ENCODE measurements at regions not wholly inside any gene's neighbourhood (a gene's known extent, or its start where the extent isn't known, plus 50 kb on each side); places are given as distances from the start of the nearest gene placed in this dataset.

- no peak for DNase-seq
Measured at GRCh38 chr22:47398921-47399790, 636.7 kb downstream of the TBC1D22A start.

DNA sequence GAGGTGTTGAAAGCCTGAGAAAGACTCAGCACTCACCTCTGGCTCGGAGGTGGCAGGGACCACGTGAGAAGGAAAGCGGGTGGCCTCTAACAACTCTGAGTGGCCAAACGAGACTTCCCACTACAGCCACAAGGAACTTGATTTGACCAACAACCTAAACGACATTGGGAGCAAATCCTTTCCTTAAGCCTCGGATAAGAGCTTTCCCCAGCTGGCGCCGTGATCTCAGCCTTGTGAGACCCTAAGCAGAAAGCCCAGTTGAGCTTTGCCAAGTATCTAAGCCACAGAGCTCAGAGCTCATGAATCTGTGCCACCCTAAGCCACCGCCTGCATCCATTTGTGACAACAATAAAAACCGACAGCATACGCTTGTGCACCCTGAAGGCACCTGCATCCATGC is 636.0 kb downstream of the TBC1D22A start:
- no peak for DNase-seq

- DNase-seq: no peak
Measured at GRCh38 chr22:47397673-47398072, 635.2 kb downstream of the TBC1D22A start.

DNA sequence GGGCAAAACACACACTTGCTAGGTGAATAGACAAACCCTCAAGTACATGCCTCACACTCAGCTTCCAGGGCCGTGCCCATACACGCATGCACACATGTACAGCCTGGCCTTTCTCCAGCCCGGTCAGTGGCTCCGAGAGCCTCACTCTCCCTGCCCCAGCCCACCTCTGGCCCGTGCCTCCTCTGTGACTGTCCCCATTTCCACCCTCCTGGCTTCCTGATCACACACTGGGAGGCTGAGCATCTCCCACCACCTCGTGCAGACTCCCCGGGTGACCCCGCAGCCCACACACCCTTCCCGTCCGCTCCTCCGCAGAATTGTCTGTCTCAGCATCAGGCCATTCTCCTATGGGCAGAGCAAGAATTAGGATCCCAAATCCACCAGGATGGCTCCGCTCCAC is 634.1 kb downstream of the TBC1D22A start:
- DNase-seq: no peak

GRCh38 chr22:47396105-47396504 is 633.7 kb downstream of the TBC1D22A start:
- DNase-seq: no peak

DNA sequence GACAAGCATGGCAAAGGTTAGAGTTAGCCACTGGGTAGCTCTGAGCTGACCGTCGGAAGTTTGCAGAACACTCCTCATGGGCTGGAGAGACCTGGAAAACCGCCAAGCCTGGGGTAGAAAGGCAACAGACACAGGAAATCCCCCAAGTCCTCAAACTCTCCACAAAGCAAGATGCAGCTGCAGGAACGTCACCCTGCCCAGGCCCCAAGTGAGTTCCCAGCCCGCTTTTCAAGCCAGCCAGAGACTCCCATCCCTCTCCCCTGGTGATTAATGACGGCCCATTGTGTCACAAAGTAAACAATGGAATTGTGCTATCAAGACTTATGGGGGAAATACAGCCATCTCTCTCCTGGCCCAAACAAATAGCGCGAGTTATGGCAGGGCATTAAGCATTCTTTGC is 633.0 kb downstream of the TBC1D22A start:
- no peak for DNase-seq

GRCh38 chr22:47394504-47395440 is 632.3 kb downstream of the TBC1D22A start:
- no peak for DNase-seq

GRCh38 chr22:47393191-47393590 is 630.7 kb downstream of the TBC1D22A start:
- no peak for DNase-seq

DNA sequence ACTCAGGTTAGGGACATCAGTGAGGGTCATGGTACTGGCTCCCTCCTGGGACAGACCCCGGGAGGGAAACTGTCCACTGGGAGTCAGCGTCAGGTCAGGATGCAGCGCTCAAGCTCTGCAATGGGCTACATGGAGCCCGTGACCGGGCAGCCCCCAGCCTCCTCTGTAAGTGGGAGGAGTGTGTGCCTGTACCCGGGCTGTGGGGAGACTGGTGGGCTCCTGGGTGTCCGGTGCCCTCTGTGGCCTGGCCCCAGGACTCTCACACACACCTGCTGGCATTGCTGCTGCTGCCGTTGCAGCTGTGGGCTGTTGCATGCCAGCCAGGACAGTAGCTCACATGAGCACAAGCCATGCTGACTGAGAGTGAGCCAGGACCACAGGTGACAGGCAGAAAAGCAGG is 630.3 kb downstream of the TBC1D22A start:
- no peak for DNase-seq

DNA sequence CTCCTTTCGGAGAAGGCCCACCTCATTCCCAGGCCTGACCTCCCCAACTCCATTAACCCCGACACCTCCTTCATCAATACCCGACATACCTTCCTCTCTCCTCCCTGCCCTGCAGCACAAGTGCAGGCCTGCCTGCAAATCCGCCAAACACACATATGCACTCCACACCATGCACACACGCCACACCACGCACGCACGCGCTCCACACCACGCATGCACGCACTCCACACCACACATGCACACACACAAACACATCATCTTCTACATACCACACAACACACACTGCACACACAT is 629.6 kb downstream of the TBC1D22A start:
- DNase-seq: no peak

DNA sequence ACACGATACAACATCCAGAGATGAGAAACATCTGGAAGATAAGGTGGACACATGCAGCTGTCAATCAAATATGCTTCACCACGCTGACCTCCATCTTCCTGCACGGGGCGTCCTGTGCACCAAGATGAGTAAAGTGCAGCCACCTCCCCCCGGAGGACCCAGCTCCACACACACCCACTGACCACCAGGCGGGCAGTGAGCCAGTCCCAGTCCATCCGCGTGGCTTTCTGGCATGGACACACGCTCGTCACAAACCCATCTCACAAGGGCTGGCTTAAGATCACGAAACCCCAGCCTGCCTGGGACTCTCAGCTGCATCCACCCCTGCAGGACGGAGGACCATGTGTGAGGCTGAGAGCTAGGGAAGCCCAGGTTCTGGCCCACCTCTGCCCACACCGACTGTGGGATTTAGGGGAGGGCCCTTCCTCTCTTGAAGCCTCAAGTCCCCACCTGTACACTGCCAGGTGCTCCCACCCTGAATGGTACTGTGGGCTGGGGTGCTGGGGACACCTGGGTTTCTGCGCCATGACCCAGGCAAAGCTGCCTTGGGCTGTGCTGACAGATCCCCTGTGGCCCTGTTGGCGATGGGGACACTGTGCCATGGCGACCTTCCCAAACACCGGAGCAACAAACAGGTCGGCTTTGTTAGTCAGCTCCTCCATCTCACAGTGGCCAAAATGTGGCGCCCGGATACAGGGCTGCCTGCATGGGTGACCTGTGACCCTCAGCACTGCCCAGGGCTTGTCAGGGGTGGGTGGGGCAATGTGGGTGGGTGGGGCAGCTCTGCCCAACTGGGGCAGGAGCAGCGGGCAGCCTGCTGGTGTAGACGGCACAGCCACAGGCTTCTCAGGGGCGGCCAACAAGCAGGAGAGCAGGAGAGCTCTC is 629.0 kb downstream of the TBC1D22A start:
- DNase-seq: no peak

DNA sequence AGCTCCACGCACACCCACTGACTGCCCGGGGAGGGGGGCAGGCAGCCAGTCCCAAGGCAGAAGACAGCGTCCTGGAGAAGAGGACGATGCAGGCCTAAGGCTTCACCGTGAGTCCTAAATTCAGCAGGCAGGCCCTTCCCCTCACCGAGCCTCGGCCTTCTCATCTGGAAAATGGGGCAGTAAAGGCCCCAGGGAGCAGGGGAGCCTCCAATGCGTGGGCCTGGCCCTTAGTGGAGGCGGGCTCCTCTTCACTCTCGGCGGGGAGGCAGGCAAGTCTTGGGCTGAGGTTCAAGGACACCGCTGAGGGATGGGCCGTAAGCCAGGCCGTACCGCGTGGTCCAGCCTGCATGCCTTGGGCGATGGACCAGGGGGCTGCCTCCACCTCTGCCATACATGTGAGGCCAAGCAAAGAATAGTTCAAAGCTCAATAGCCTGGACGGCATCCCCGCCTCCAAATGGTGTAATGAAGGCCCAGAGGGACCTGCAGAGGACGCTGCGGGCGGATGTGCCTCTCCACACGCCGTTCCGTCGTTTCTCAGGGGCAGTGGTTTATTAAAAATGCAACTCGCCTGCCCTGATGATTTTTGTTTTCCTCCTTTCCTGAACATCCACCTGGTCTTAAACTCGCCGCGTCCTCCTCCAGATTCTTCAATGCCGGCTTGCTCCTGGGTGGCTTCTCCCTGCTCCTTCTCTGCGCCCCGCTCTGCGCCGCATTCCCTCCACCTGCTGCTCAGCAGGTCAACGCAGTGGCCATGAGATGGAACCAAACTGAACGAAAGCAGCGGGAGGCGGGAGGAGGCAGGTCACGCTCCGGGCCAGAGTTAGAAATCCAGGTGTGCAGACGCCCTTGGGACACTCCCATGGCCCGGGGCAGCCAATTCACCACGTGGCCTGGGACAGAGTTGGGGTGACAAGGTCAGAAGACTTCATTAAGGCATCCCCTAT is 627.8 kb downstream of the TBC1D22A start:
- no peak for DNase-seq

GRCh38 chr22:47389201-47389600 is 626.8 kb downstream of the TBC1D22A start:
- no peak for DNase-seq

DNA sequence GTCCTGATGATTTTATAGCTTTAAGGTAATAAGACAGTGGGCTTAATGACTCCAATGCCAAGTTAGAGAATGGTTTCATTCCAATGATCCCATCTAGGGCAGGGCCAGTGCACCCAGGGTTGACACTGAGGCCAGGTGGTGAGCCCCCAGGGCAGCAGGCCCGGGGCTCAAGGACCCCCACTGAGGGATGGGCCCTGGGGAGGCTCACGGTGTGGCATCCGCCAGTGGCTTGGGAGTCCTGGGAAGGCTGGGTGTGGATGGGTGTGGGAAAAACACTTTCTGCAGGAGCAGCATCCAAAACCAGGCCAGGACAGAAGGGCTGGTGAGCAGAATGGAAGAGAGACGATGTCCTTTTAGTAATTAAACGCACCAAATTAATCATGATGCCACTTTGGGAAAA is 626.3 kb downstream of the TBC1D22A start:
- DNase-seq: no peak

- no peak for DNase-seq
Measured at GRCh38 chr22:47388331-47388730, 625.9 kb downstream of the TBC1D22A start.

DNA sequence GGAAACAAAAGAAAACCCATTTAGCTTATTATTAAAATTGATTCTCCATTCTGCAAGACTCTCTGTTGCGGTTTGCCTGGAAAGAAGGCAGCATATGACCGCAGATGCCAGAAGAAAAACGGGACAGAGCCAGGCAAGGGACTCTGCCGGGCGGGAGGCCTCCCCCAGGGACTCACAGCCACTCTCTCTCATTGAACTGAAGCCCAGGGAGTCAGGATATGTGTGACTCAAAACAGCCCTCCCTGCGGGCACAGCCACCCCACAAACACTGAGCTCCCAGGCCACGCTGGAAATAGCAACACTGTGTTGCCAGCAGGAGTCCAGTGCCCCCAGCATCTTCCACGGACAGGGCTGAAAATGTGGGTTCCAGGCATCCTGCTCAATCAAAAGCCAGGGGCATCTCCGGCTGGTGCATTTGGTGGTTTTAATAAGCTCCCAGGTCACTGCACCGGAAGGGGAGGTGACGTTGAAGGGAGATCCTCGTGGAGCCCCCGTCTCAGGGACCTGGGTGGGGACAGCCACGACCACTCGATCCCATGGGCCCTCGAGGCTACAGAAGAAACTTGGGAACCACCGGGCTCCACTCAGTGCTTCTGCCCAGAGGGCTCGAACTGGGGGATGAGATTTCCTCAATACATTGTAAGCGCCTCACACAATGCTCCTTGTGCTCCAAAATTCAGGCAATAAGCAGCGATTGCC is 624.5 kb downstream of the TBC1D22A start:
- no peak for DNase-seq

- no peak for DNase-seq
Measured at GRCh38 chr22:47384977-47385376, 622.5 kb downstream of the TBC1D22A start.

- no peak for DNase-seq
Measured at GRCh38 chr22:47382164-47382890, 619.9 kb downstream of the TBC1D22A start.

DNA sequence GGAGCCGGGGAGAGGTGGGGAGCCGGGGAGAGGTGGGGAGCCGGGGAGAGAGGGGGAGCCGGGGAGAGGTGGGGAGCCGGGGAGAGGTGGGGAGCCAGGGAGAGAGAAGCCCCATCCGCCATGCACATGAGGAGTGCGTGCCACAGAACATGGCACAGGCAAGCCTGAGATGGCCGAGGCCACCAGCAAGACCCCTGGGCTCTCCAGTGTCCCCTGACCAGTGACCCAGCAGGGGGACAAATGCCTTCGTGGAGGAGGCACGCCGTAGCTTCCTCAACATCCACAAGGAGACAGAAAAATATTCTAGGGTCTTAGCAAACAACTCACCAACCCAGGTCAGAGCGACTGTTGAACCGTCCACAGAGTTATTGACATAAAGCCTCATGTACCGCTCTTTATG is 618.8 kb downstream of the TBC1D22A start:
- DNase-seq: no peak

GRCh38 chr22:47380692-47381091 is 618.2 kb downstream of the TBC1D22A start:
- no peak for DNase-seq

Measured in skin of body (tissue), 1 donor.